ENCODE measurements at regions not wholly inside any gene's neighbourhood (a gene's known extent, or its start where the extent isn't known, plus 50 kb on each side); places are given as distances from the start of the nearest gene placed in this dataset.
"Not testable (repeated sequence)": the region's sequence is repeated elsewhere in the genome, so short reads cannot be mapped to it uniquely, and the experiment has no call there.

DNA sequence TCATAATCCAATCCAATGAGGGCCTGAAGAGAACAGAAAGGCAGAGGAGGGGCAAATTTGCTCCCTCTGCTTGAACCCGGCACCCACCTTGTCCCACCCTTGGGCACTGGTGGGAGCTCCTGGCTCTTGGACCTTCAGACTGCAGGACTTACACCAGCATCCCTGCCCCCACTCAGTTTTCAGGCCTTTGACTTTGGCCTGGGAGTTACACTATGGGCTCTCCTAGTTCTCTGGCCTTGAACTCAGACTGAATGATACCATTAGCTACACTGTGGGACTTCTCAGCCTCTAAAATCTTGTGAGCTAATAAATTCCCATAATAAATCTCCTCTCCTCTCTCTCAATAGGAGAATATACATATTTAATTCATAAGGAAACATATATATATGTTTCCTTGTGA lies 114.4 kb downstream of the AHR start:
- Histone ChIP-seq H3K4me1 (peaks cover 0 to 16% (median 5%) of the 10 kb centered on the region in 4 donors), H3K27me3 (no peaks in the 10 kb centered on the region), H3K27ac (no peak overlapping the region), H3K9me3 (no peaks in the 10 kb centered on the region), H3K4me3 (no peak overlapping the region), H3K36me3 (no peaks in the 10 kb centered on the region)
- 100% methylated on average over 1 of the region's 1 CpG for WGBS, 2 donors
- TF ChIP-seq, protein P1, sequence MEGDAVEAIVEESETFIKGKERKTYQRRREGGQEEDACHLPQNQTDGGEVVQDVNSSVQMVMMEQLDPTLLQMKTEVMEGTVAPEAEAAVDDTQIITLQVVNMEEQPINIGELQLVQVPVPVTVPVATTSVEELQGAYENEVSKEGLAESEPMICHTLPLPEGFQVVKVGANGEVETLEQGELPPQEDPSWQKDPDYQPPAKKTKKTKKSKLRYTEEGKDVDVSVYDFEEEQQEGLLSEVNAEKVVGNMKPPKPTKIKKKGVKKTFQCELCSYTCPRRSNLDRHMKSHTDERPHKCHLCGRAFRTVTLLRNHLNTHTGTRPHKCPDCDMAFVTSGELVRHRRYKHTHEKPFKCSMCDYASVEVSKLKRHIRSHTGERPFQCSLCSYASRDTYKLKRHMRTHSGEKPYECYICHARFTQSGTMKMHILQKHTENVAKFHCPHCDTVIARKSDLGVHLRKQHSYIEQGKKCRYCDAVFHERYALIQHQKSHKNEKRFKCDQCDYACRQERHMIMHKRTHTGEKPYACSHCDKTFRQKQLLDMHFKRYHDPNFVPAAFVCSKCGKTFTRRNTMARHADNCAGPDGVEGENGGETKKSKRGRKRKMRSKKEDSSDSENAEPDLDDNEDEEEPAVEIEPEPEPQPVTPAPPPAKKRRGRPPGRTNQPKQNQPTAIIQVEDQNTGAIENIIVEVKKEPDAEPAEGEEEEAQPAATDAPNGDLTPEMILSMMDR (IDR thresholded peaks at IDR 0.05), result no peak
- TF ChIP-seq EP300 (IDR thresholded peaks at IDR 0.05) (no peak), POLR2A (IDR thresholded peaks at IDR 0.05) (no peak)
- no peak for DNase-seq (ENCODE audit: low spot score in 2 of 2)

DNA sequence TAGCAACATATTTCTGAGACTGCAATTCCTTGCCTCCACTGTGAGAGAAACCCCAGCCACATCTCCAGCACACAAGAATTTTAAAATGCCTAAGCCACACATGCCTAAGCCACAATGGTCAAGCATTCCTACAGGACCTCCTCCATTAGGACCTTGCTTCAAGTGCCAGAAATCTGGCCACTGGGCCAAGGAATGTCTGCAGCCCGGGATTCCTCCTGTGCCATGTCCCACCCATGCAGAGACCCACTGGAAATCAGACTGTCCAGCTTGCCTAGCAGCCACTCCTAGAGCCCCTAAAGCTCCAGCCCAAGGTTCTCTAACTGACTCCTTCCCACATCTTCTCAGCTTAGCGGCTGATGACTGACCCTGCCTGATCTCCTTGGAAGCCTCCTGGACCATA lies 117.5 kb downstream of the AHR start:
- Histone ChIP-seq H3K27me3 (no peaks in the 10 kb centered on the region), H3K36me3 (no peaks in the 10 kb centered on the region), H3K9me3 (no peaks in the 10 kb centered on the region), H3K4me3 (no peak overlapping the region), H3K27ac (no peak overlapping the region), H3K4me1 (peaks cover 0 to 7% (median 2%) of the 10 kb centered on the region in 4 donors)
- TF ChIP-seq POLR2A (IDR thresholded peaks at IDR 0.05) (no peak), EP300 (IDR thresholded peaks at IDR 0.05) (no peak)
- TF ChIP-seq, protein P1 (IDR thresholded peaks at IDR 0.05), result no peak
- WGBS, 2 donors, result 78 to 97% methylated on average over 2 of the region's 2 CpGs
- no peak for DNase-seq (ENCODE audit: low spot score in 2 of 2)

DNA sequence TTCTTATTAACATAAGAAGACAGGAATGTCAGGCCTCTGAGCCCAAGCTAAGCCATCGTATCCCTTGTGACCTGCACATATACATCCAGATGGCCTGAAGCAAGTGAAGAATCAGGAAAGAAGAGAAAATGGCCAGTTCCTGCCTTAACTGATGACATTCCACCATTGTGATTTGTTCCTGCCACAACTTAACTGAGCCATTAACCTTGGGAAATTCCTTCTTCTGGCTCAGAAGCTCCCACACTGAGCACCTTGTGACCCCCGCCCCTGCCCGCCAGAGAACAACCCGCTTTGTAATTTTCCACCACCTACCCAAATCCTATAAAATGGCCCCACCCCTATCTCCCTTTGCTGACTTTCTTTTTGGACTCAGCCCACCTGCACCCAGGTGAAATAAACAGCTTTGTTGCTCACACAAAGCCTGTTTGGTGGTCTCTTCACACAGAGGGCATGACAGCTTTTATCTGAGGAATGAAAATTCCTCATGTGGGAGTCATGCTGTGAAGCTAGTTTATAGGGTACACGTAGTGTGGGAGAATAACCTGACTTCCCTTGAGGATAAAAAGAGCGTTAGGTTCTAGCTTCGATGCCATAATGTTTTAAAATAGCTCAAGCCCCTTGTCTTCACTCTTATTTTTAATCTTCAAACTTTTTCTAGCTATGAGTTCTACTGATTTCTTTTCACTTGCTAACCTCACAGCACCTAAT lies 122.0 kb downstream of the AHR start:
- peaks cover 0 to 17% (median 7%) of the 10 kb centered on the region in 4 donors for H3K4me1 ChIP-seq
- H3K27me3 ChIP-seq; H3K36me3 ChIP-seq; H3K9me3 ChIP-seq; H3K4me3 ChIP-seq; DNase-seq (ENCODE audit: low spot score in 2 of 2); H3K27ac ChIP-seq: not testable (repeated sequence)
- WGBS, 2 donors, result 78 to 84% methylated on average over 7 of the region's 7 CpGs

DNA sequence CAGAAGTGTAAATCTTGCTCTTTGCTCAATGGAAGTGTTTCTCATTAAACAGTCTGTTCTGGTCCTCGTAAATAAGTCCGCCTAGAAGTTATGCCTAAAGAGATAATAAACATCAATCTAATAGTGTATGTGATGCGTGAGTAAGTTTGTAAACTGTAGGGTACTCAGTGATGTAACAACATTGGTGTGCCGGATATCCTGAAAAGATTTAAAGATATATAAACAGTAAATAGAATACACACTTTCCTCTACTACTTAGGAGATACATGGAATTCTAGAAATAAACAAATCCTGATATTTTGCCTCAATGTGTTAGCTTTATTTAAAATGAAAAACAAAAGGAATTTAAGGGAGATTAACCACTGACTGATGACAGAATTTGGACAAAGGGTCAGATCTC lies 123.5 kb downstream of the AHR start:
- Histone ChIP-seq H3K4me1 (peaks cover 0 to 17% (median 7%) of the 10 kb centered on the region in 4 donors), H3K27ac (peak overlapping the region in 2 of 4 donors; percentile 26 to 68), H3K4me3 (no peak overlapping the region), H3K27me3 (no peaks in the 10 kb centered on the region), H3K36me3 (no peaks in the 10 kb centered on the region), H3K9me3 (peaks cover 0 to 2% (median under 1%) of the 10 kb centered on the region in 4 donors)
- TF ChIP-seq EP300 (IDR thresholded peaks at IDR 0.05) (no peak), POLR2A (IDR thresholded peaks at IDR 0.05) (no peak)
- TF ChIP-seq, protein P1 (IDR thresholded peaks at IDR 0.05), result no peak
- no peak for DNase-seq (ENCODE audit: low spot score in 2 of 2)
- 67% methylated on average over 4 of the region's 4 CpGs for WGBS, 2 donors

DNA sequence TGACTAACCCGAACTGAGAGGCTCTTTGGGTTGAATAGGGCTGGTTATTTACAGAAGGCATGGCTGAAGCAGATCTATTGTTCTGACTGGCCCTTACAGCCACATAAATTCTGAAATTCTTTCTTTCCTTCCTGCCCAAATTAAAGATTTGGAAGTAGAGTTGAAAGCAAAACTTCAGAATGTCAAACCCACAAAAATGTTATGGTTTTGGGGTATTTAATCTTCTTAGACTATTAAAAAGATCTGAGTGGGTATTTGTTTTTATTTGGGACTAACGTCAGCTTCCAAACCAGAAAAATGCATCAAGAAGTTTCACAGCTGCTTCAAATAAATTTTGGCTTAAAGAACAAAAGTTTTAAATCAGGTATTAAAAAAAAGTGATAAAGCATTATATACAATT lies 124.5 kb downstream of the AHR start:
- Histone ChIP-seq H3K4me1 (peaks cover 0 to 17% (median 7%) of the 10 kb centered on the region in 4 donors), H3K27ac (peak overlapping the region in 2 of 4 donors; percentile 68 to 71), H3K9me3 (peaks cover 0 to 10% (median 2%) of the 10 kb centered on the region in 4 donors), H3K27me3 (no peaks in the 10 kb centered on the region), H3K4me3 (no peak overlapping the region), H3K36me3 (no peaks in the 10 kb centered on the region)
- WGBS, 2 donors, result 28 to 32% methylated on average over 2 of the region's 2 CpGs
- no peak for TF ChIP-seq EP300 (IDR thresholded peaks at IDR 0.05)
- TF ChIP-seq POLR2A (IDR thresholded peaks at IDR 0.05), result no peak
- TF ChIP-seq, protein P1 (IDR thresholded peaks at IDR 0.05), result no peak
- DNase-seq (ENCODE audit: low spot score in 2 of 2), result no peak

Data from tibial nerve (tissue), 4 donors.